K562 (cell line): ENCODE measurements at regions not wholly inside any gene's neighbourhood (a gene's known extent, or its start where the extent isn't known, plus 50 kb on each side); places are given as distances from the start of the nearest gene placed in this dataset.

Source experiments
- ATAC-seq: fragments of 200-7000 bp; cut with Tn5 transposase; 3 replicates; pipeline ENCODE4 v1.9.1; 2020; ENCODE audit warnings: moderate library complexity
- BruUV-seq: library from RNA; stranded (reverse); fragments of 400-500 nt; replicated peaks from 2 replicates; lab custom pipeline; 2021; lab: Mats Ljungman, UMichigan
- CTCF ChIA-PET: fragments of 300-600 bp; formaldehyde crosslinking; extraction: SDS; loops from one replicate; lab custom pipeline; 2021; ENCODE audit warnings: low intra/inter-chr PET ratio; lab: Yijun Ruan, JAX
- POLR2A ChIA-PET: fragments of 300-600, 350-650 bp; sonication (Branson Sonifier 250); formaldehyde crosslinking; extraction: SDS; loops from one replicate; lab custom pipeline; 2021; ENCODE audit warnings: antibody characterized with exemption, inconsistent platforms; lab: Yijun Ruan, JAX
- DNase-seq, 4 experiments: peaks; one replicate each; pipeline versions ENCODE4 v3.0.0 to v3.0.0-alpha.2; 2011 to 2018; ENCODE audit warnings: low spot score in 3 of 4, mixed read lengths in 3 of 4; ENCODE audit errors: extremely low read depth in 1 of 4
- FAIRE-seq: peaks from 2 replicates; lab custom pipeline; 2011; peaks lifted over from hg19 to GRCh38; lab: Jason Lieb, UNC
- H2AFZ ChIP-seq: 2 replicates; pipeline ENCODE4 v1.6.0; 2011; ENCODE audit warnings: low read depth, low read length, control low read depth, inconsistent platforms
- H3K27ac ChIP-seq: fragments of 200-600 bp; 3 replicates; pipeline ENCODE4 v1.8.0; 2011; ENCODE audit warnings: low read depth, mild to moderate bottlenecking, control low read depth, inconsistent platforms, low read length, moderate library complexity, mixed read lengths; ENCODE audit errors: extremely low read depth
- H3K27me3 ChIP-seq, 2 experiments: fragments of 300-600 bp in 1 of 2; 2 replicates in 1 of 2; 3 replicates in 1 of 2; pipeline versions ENCODE4 v1.6.0 to v1.8.0; 2011; ENCODE audit warnings: inconsistent platforms in 2 of 2, low read length in 2 of 2, mild to moderate bottlenecking in 1 of 2, mixed read lengths in 1 of 2, moderate library complexity in 1 of 2; ENCODE audit not compliant: control insufficient read depth in 2 of 2, insufficient read depth in 2 of 2
- H3K36me3 ChIP-seq: fragments of 300-600 bp; 3 replicates; pipeline ENCODE4 v1.8.0; 2011; ENCODE audit warnings: mild to moderate bottlenecking, low read length, inconsistent platforms; ENCODE audit not compliant: control insufficient read depth, insufficient read depth
- H3K4me1 ChIP-seq, 2 experiments: fragments of 200-600 bp in 1 of 2; replicated peaks in 1 of 2; 2 replicates in 1 of 2; 3 replicates in 1 of 2; pipeline versions ENCODE4 v1.5.1 to v1.8.0; 2011; ENCODE audit warnings: inconsistent platforms in 2 of 2, low read length in 2 of 2, mild to moderate bottlenecking in 1 of 2, mixed read lengths in 1 of 2, moderate library complexity in 1 of 2; ENCODE audit not compliant: control insufficient read depth in 2 of 2, insufficient read depth in 2 of 2
- H3K4me2 ChIP-seq: 2 replicates; pipeline ENCODE4 v1.6.1; 2011; ENCODE audit warnings: low read length, control low read depth, inconsistent platforms, mixed read lengths; ENCODE audit not compliant: insufficient read depth
- H3K4me3 ChIP-seq: fragments of 200-600 bp; sonication (generic), shearing (Covaris generic); 2 replicates; pipeline ENCODE4 v1.5.1; 2016; ENCODE audit warnings: control low read depth, inconsistent platforms
- H3K79me2 ChIP-seq: fragments of 200-600 bp; 3 replicates; pipeline ENCODE4 v1.8.0; 2011; ENCODE audit warnings: low read length, inconsistent platforms; ENCODE audit not compliant: control insufficient read depth, insufficient read depth
- H3K9ac ChIP-seq, 2 experiments: 2 replicates each; pipeline versions ENCODE4 v1.6.0 to v1.6.1; 2011; ENCODE audit warnings: low read depth in 2 of 2, low read length in 2 of 2, control low read depth in 1 of 2, inconsistent platforms in 1 of 2, mild to moderate bottlenecking in 1 of 2, mixed read lengths in 1 of 2; ENCODE audit not compliant: insufficient read depth in 1 of 2
- H3K9me1 ChIP-seq: one replicate; pipeline ENCODE4 v1.6.0; 2011; ENCODE audit warnings: inconsistent platforms, mild to moderate bottlenecking, low read length, moderate library complexity; ENCODE audit not compliant: control insufficient read depth, insufficient read depth
- H3K9me3 ChIP-seq: replicated peaks from 2 replicates; pipeline ENCODE4 v1.5.1; 2011; ENCODE audit warnings: low read depth, low read length, inconsistent platforms; ENCODE audit not compliant: control insufficient read depth, insufficient read depth
- H4K20me1 ChIP-seq: replicated peaks from 2 replicates; pipeline ENCODE4 v1.6.1; 2011; ENCODE audit warnings: low read length, inconsistent platforms, mixed read lengths; ENCODE audit not compliant: control insufficient read depth, insufficient read depth
- ARID1B ChIP-seq: fragments of 450-650 bp; IDR thresholded peaks from 2 replicates; pipeline ENCODE4 v1.6.1; 2016; ENCODE audit warnings: antibody characterized with exemption, mild to moderate bottlenecking, inconsistent platforms
- CAMTA2 ChIP-seq: fragments of 250-450 bp; sonication (Bioruptor Pico); conservative IDR thresholded peaks from 2 replicates; pipeline ENCODE4 v1.5.1; 2022
- CTBP1 ChIP-seq: fragments of 450-650 bp; IDR thresholded peaks from 2 replicates; pipeline ENCODE4 v1.6.1; 2016; ENCODE audit warnings: borderline replicate concordance
- EP400 ChIP-seq: fragments of 450-650 bp; IDR thresholded peaks from 2 replicates; pipeline ENCODE4 v1.6.1; 2017; ENCODE audit warnings: antibody characterized with exemption, mild to moderate bottlenecking, moderate library complexity
- HOXB6 ChIP-seq: fragments of 250-450 bp; sonication (Bioruptor Pico); IDR thresholded peaks from 2 replicates; pipeline ENCODE4 v1.5.1; 2022; ENCODE audit warnings: mild to moderate bottlenecking, borderline replicate concordance
- HSF4 ChIP-seq: fragments of 250-450 bp; sonication (Bioruptor Pico); IDR thresholded peaks from 2 replicates; pipeline ENCODE4 v2.1.2; 2022; ENCODE audit warnings: mild to moderate bottlenecking, moderate library complexity, borderline replicate concordance
- NFIC ChIP-seq: fragments of 450-650 bp; IDR thresholded peaks from 2 replicates; pipeline ENCODE4 v1.6.1; 2017; ENCODE audit warnings: mild to moderate bottlenecking, inconsistent platforms
- NFXL1 ChIP-seq: fragments of 450-650 bp; formaldehyde crosslinking; IDR thresholded peaks from 2 replicates; pipeline ENCODE4 v1.4.0; 2021; ENCODE audit warnings: mild to moderate bottlenecking
- PRPF4 ChIP-seq: fragments of 200-400 bp; formaldehyde crosslinking; IDR thresholded peaks from one replicate; pipeline ENCODE4 v1.6.1; 2017; ENCODE audit warnings: low read length, low read depth, mild to moderate bottlenecking; ENCODE audit not compliant: insufficient read depth, poor library complexity, severe bottlenecking
- SLC30A9 ChIP-seq: fragments of 250-450 bp; sonication (Bioruptor Pico); IDR thresholded peaks from 2 replicates; pipeline ENCODE4 v1.8.0; 2022; ENCODE audit warnings: mild to moderate bottlenecking, moderate library complexity
- TBP ChIP-seq: optimal IDR thresholded peaks from 2 replicates; pipeline ENCODE3; 2011; ENCODE audit warnings: low read depth, low read length, improper control_type of control experiment
- ZFX ChIP-seq: sonication (generic); formaldehyde crosslinking; IDR thresholded peaks from 2 replicates; pipeline ENCODE4 v1.8.0; 2022; ENCODE audit warnings: mild to moderate bottlenecking, missing genetic modification reagents, moderate library complexity
- ZNF274 ChIP-seq: IDR thresholded peaks from 2 replicates; pipeline ENCODE4 v1.6.1; 2011; ENCODE audit warnings: low read depth, mild to moderate bottlenecking, low read length, moderate library complexity, borderline replicate concordance
- ZNF707 ChIP-seq: fragments of 250-450 bp; sonication (Bioruptor Pico); conservative IDR thresholded peaks from 2 replicates; pipeline ENCODE4 v1.8.0; 2022; ENCODE audit warnings: inconsistent platforms, mild to moderate bottlenecking, moderate library complexity
- WGBS: fragments of 100-300 bp; shearing (Covaris generic); methylation state at CpG from one replicate; pipeline ENCODE4 v1.1.6; 2016; ENCODE audit warnings: low coverage, mixed read lengths; ENCODE audit not compliant: insufficient coverage; ENCODE audit errors: missing lambda C conversion rate; 5-methylcytosine and 5-hydroxymethylcytosine counted together
- in situ Hi-C: fragments of 300-500 bp; cut with MboI; formaldehyde crosslinking; loops from 4 replicates; pipeline ENCODE4 v1.15.0; 2018; ENCODE audit warnings: inconsistent platforms, mixed read lengths
- intact Hi-C: fragments of 100-400 bp; cut with micrococcal nuclease; formaldehyde crosslinking; loops from 2 replicates; pipeline ENCODE4 v1.14.2; 2022

DNA sequence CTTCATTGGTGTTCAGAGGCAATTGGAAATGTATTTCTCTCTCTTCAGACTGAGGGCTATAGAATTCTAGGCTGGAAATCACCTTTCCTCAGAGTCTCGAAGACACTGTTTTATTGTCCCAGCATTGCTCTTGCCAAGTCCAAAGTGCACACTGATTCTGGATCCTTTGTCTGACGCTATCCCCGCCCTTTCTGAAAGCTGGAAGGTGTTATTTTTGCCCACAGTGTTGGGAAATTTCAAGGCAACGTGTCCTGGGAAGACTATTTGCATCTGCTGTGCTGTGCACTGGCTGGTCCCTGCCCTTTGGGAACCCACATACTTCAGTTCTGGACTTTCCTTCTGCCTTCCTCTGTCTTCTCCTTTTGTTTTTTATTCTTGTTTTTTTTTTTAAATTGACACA, 190.8 kb downstream of the SH3BP4 start:
- no peak overlapping the region for H2AFZ ChIP-seq
- no peak overlapping the region for H3K27ac ChIP-seq
- CTCF ChIA-PET: no interaction called here
- peaks cover 0 to 30% of the 10 kb centered on the region in 2 experiments; a peak in 2 of 5 replicates for H3K27me3 ChIP-seq
- POLR2A ChIA-PET: no interaction called here
- no peak overlapping the region for H3K4me3 ChIP-seq
- intact Hi-C loops (no loop called here), in situ Hi-C loops (no loop called here)
- H4K20me1 ChIP-seq: no peaks in the 10 kb centered on the region
- H3K79me2 ChIP-seq: no peaks in the 10 kb centered on the region
- H3K9me1 ChIP-seq: no peaks in the 10 kb centered on the region
- FAIRE-seq: no peak
- no peaks in the 10 kb centered on the region for H3K36me3 ChIP-seq
- no peaks in the 10 kb centered on the region for H3K9me3 ChIP-seq
- DNase-seq: no peak
- no peak overlapping the region for H3K4me2 ChIP-seq
- no peak for ATAC-seq
- H3K9ac ChIP-seq: no peak overlapping the region
- no TSS peak for BruUV-seq
- TF ChIP-seq TBP (no peak), PRPF4 (no peak), EP400 (no peak), HSF4 (CRISPR knock-in tag) (no peak), HOXB6 (CRISPR knock-in tag) (no peak), ZNF274 (no peak), SLC30A9 (no peak), ZFX (CRISPR knock-in tag) (no peak), NFIC (no peak), ZNF707 (CRISPR knock-in tag) (no peak), NFXL1 (CRISPR knock-in tag) (no peak), CAMTA2 (CRISPR knock-in tag) (no peak), CTBP1 (no peak), ARID1B (no peak)
- 0% methylated on average over 4 of the region's 4 CpGs for WGBS
- H3K4me1 ChIP-seq: no peaks in the 10 kb centered on the region
